ENCODE measurements at regions not wholly inside any gene's neighbourhood (a gene's known extent, or its start where the extent isn't known, plus 50 kb on each side); places are given as distances from the start of the nearest gene placed in this dataset.

DNA sequence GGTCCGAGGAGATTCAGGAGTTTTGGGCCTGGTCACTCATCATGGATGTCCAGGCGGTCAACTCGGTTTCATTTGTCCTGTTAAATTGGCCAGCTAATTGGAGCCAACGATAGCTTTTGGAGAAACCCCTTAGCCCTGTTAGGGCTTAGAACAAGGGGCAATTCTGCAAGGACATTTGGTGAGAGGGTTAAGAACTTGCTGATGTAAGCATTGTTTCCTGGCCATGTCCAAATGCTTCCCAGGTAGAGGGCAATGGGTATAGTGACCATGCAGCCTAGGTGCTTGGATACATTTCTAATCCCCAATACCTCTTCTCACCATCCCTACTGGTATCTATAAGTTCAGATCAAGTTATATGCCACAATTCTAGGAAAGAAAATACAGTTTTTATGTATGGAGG is 131.5 kb downstream of the RPS24 start:
- TF ChIP-seq, protein P1, sequence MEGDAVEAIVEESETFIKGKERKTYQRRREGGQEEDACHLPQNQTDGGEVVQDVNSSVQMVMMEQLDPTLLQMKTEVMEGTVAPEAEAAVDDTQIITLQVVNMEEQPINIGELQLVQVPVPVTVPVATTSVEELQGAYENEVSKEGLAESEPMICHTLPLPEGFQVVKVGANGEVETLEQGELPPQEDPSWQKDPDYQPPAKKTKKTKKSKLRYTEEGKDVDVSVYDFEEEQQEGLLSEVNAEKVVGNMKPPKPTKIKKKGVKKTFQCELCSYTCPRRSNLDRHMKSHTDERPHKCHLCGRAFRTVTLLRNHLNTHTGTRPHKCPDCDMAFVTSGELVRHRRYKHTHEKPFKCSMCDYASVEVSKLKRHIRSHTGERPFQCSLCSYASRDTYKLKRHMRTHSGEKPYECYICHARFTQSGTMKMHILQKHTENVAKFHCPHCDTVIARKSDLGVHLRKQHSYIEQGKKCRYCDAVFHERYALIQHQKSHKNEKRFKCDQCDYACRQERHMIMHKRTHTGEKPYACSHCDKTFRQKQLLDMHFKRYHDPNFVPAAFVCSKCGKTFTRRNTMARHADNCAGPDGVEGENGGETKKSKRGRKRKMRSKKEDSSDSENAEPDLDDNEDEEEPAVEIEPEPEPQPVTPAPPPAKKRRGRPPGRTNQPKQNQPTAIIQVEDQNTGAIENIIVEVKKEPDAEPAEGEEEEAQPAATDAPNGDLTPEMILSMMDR (IDR thresholded peaks at IDR 0.05; ENCODE audit: insufficient read depth, low read length, poor library complexity, severe bottlenecking) = no peak
- peaks cover 5% of the 10 kb centered on the region for H3K27me3 ChIP-seq (ENCODE audit: control insufficient read depth, insufficient read depth, low read length)
- no peaks in the 10 kb centered on the region for H3K36me3 ChIP-seq (ENCODE audit: control insufficient read depth, insufficient read depth, low read length)
- no peak for DNase-seq (ENCODE audit: low read depth)
- H3K4me3 ChIP-seq (ENCODE audit: low read depth, low read length) = no peak overlapping the region

DNA sequence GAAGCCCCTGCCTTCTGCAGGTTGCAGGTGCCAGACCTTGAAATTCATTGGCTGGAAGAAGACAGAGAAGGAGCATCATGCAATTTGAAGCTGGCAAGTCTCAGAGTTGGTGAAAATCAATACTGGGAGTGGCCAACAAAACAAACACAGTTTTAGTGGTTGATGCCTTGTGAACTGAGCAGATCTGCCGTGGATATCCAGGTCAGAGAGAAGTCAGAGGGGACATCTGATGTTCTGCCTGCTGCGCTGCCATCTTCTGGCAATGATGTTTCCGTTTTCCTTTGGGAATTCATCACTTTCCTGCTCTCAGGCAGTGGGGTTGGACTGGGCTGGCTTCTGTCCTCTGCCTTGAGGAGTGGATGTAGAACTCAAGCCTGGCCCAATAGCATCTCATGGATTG is 132.0 kb downstream of the RPS24 start:
- DNase-seq (ENCODE audit: low read depth) = no peak
- H3K27me3 ChIP-seq (ENCODE audit: control insufficient read depth, insufficient read depth, low read length) = peaks cover 5% of the 10 kb centered on the region
- H3K36me3 ChIP-seq (ENCODE audit: control insufficient read depth, insufficient read depth, low read length) = no peaks in the 10 kb centered on the region
- TF ChIP-seq, protein P1 (IDR thresholded peaks at IDR 0.05; ENCODE audit: insufficient read depth, low read length, poor library complexity, severe bottlenecking) = peak; percentile 12
- no peak overlapping the region for H3K4me3 ChIP-seq (ENCODE audit: low read depth, low read length)

DNA sequence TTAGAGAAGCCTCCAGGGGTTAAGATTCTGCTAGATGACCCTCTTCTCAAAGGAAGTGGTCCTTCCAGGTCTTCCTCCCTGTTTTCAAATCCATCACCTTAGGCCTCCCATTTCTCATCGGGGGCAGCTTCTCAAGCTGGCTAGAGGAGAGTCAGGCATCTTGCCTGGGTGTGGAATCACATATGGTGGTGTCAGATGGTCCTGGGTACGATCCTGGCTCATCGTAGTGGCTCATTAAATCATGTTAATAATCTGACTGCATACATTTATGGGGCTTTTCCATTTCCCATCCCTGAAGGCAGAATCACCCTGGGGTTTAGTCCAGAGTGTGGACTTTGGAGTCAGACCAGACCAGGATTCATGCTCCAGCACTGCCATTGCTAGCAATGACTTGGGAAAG is 132.6 kb downstream of the RPS24 start:
- Histone ChIP-seq H3K36me3 (ENCODE audit: control insufficient read depth, insufficient read depth, low read length) (no peaks in the 10 kb centered on the region), H3K4me3 (ENCODE audit: low read depth, low read length) (no peak overlapping the region), H3K27me3 (ENCODE audit: control insufficient read depth, insufficient read depth, low read length) (peaks cover 4% of the 10 kb centered on the region)
- TF ChIP-seq, protein P1 (IDR thresholded peaks at IDR 0.05; ENCODE audit: insufficient read depth, low read length, poor library complexity, severe bottlenecking) = no peak
- no peak for DNase-seq (ENCODE audit: low read depth)

DNA sequence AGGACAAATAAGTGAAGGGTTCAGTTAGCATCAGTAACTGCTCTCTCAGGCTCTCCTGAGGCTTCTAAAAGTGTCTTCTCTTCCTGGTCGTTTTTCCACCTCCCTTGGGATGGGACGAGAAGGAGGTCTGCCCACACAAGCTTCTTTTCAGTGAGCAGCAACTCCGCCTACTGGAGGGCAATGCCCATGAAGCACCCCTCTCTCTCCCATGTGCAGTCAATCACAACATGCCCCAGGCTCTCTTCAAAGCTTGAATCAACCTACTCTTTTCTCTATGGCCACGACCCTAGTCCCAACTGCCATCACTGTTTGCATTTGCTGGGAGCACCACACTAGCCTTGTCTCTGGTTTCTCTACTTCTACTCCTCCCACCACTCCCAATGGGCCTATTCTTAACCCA is 135.6 kb downstream of the RPS24 start:
- Histone ChIP-seq H3K36me3 (ENCODE audit: control insufficient read depth, insufficient read depth, low read length) (no peaks in the 10 kb centered on the region), H3K4me3 (ENCODE audit: low read depth, low read length) (no peak overlapping the region), H3K27me3 (ENCODE audit: control insufficient read depth, insufficient read depth, low read length) (peaks cover 9% of the 10 kb centered on the region)
- TF ChIP-seq, protein P1 (IDR thresholded peaks at IDR 0.05; ENCODE audit: insufficient read depth, low read length, poor library complexity, severe bottlenecking) = no peak
- DNase-seq (ENCODE audit: low read depth) = no peak

DNA sequence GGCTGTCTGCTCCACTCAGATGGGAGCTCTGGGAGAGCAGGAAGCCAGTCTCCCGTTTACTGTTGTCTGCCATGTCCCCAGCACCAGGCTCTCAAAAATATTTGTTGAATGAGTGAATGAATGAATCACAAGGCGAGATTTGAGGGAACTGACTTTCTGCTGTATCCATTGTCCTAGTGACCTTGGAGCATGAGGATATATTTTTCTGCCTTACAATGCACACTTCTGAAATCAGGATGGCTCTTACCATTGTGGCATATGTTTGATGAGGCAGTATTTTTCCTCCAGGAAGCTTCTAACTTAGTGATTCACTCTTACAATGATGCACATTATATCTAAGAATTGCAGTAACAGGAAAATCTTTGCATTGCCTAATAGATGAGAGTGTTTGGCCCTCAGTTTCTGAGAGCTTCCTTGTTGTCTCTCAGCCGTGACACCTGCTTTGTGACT is 136.4 kb downstream of the RPS24 start:
- Histone ChIP-seq H3K36me3 (ENCODE audit: control insufficient read depth, insufficient read depth, low read length) (no peaks in the 10 kb centered on the region), H3K27me3 (ENCODE audit: control insufficient read depth, insufficient read depth, low read length) (peaks cover 11% of the 10 kb centered on the region), H3K4me3 (ENCODE audit: low read depth, low read length) (no peak overlapping the region)
- TF ChIP-seq, protein P1 (IDR thresholded peaks at IDR 0.05; ENCODE audit: insufficient read depth, low read length, poor library complexity, severe bottlenecking) = no peak
- no peak for DNase-seq (ENCODE audit: low read depth)

DNA sequence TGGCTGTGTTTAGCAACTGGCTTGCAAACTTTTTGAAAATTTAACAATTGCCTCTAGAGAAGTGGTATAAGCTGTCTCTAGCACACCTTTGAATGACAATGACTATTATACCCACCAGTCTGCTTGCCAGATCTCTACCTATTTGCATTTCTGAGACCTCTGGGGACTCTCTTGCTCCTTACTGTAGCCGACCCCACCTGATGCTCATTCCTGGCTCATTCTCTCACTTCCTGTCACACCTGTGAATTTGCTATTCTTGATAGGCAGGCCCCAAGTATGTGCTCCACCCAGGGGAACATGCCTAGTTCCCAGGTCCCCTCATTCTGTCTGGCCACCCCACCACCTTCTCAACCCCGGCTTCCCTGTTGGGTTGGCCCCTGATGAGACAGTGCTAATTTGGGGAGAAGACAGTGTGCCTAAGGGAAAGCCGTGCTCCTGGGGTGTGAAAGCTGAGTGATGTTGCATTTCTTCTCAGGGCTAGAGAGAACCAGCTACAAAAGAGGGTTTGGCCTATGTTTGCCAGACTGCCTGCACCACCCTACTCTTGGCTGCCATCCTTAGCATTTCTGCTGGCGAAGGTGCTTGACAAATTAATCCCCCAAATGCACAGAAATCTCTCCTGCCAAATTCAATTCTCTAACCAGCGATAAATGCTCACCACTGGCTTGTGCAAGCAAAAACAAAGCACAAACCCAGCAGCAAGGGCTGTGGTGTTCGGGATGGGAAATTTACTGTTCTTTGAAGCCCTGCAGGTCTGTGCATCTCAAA is 138.2 kb downstream of the RPS24 start:
- H3K4me3 ChIP-seq (ENCODE audit: low read depth, low read length) = no peak overlapping the region
- TF ChIP-seq, protein P1 (IDR thresholded peaks at IDR 0.05; ENCODE audit: insufficient read depth, low read length, poor library complexity, severe bottlenecking) = no peak
- H3K36me3 ChIP-seq (ENCODE audit: control insufficient read depth, insufficient read depth, low read length) = no peaks in the 10 kb centered on the region
- H3K27me3 ChIP-seq (ENCODE audit: control insufficient read depth, insufficient read depth, low read length) = peaks cover 20% of the 10 kb centered on the region
- no peak for DNase-seq (ENCODE audit: low read depth)
